ENCODE measurements at regions not wholly inside any gene's neighbourhood (a gene's known extent, or its start where the extent isn't known, plus 50 kb on each side); places are given as distances from the start of the nearest gene placed in this dataset.

- no peak for DNase-seq
Measured at GRCh38 chr16:48881272-48881671, 271.3 kb upstream of the N4BP1 start.

- no peak for DNase-seq
Measured at GRCh38 chr16:48879223-48880122, 269.5 kb upstream of the N4BP1 start.

DNA sequence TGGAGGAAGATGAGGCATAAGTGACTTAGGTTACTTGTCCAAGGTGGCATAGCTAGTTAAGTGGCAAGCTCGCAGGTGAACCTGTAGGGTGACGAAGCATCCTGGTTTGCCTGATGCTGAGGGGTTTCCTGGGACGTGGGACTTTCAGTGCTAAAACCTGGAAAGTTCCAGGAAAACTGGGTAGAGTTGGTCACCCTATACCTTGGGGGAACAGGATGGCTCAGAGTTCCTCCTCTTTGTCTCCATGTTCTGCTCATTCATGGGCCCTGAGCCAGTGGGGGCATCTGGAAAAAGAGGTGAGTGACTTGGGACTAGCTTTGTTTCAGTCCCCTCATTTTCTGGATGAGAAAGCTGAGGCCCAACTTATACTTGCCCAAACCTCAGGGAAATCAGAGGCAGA is 268.0 kb upstream of the N4BP1 start:
- DNase-seq = no peak

GRCh38 chr16:48870141-48870540 is 260.2 kb upstream of the N4BP1 start:
- no peak for DNase-seq

- no peak for DNase-seq
Measured at GRCh38 chr16:48865520-48865919, 255.5 kb upstream of the N4BP1 start.

- DNase-seq = no peak
Measured at GRCh38 chr16:48864055-48864454, 254.1 kb upstream of the N4BP1 start.

DNA sequence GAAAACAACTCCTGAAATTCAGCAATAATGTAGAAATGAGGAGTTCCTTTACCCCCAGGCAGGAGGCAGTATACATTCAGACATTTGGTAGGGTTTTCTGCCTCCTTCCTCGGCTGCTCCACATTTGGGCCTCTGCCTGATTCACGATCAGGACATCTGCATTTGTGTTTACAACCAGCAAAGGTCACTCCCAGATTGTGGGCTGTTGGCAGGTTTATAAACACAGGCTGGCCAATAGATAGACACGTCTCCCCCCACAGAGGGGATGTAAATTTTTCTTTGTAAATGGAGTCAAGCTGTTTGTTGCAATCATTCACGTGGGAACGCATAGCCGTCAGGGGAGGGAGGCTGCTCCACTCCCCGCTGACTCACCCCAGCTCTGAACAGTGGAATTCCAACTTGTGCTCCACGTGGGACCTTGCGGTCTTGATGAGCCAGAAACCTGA is 252.1 kb upstream of the N4BP1 start:
- no peak for DNase-seq

DNA sequence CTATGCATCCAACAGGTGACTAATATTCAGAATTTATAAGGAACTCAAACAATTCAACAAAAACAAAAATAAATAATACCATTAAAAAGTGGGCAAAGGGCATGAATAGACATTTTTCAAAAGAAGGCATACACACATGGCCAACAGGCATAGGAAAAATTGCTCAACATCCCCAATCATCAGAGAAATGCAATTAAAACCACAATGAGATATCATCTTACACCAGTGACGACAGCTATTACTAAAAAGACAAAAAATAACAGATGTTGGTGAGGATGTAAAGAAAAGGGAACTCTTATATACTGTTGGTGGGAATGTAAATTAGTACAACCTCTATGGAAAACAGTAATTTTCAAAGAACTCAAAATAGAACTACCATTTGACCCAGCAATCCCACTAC is 250.4 kb upstream of the N4BP1 start:
- no peak for DNase-seq

DNA sequence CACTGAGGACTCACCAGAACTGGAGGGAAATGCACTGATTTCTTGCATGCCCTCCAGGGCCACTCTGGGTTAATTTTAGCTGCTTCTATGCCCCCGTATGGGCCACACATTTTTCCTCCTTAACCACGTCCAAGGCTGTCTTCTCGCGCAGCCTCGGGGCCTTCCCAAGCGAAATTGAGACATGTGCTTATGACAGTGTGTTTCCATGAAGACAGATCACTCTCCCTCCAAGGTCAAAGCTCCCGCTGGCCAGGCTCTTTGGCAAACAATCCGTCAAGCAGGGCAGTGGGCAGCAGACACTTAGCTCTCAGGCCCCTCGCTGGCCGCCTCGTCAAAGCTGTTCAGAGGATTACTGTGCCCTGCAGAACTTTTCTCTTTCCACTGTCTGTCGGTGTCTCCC is 243.0 kb upstream of the N4BP1 start:
- DNase-seq = no peak

GRCh38 chr16:48852458-48852857 is 242.5 kb upstream of the N4BP1 start:
- DNase-seq = no peak

GRCh38 chr16:48850097-48850770 is 240.3 kb upstream of the N4BP1 start:
- no peak for DNase-seq

- no peak for DNase-seq
Measured at GRCh38 chr16:48846277-48846676, 236.3 kb upstream of the N4BP1 start.

- DNase-seq = no peak
Measured at GRCh38 chr16:48845261-48845660, 235.3 kb upstream of the N4BP1 start.

DNA sequence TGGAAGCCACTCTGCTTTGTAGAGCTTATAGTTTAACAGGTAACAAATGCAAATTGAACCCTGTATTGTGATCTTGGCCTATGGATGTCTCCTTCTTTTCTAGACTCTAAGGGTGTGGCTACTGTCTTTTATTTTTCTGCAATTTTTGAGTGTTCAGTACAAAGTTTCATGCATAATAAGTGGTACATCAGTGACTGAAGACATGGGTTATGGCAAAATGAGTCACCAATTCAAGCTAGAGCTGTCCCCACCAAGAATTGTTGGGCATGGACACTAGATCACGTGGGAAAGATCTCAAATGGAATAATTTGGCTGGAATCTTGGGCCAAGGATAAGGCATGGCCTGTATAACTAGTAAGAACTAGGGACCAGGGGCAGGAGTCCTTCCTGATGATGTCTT is 228.4 kb upstream of the N4BP1 start:
- no peak for DNase-seq

GRCh38 chr16:48836636-48837035 is 226.7 kb upstream of the N4BP1 start:
- DNase-seq = no peak

DNA sequence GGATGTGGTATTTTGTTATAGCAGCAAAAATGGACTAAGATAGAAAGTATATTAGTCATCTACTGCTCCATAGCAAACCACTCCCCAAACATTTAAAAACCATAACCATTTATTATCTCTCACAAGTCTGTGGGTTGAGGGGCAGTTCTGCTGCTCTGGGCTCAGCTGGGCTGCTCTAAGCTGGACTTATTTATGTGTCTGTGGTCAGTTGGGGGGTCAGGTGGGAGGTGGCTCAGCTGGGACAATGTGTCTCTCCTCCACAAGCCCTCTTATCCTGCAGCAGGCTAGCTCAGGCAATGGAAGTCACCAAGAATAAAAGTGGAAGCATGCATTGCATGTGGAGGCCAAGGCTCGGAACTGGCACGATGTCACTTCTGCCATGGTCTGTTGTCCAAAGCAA is 226.1 kb upstream of the N4BP1 start:
- DNase-seq = no peak

- no peak for DNase-seq
Measured at GRCh38 chr16:48834576-48834975, 224.6 kb upstream of the N4BP1 start.

DNA sequence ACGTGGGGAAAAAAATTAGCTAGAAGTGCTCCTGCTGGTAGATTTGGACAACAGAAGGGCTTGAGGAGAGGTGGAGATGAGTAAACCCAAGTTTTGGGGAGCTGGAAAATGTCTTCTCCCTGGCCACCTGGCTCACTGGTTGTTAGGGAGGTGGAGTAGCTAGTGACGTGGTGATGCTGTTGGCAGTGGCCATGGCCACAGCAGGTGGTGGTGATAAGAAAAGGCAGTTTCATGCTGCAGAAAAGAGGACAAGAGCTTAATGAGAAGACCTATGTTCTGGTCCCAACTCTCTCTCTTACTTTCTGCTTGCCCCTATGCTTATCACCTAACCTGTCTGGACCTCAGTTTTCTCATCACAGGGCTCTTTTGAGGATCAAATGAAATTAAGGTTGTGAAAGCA is 223.5 kb upstream of the N4BP1 start:
- DNase-seq = no peak

- DNase-seq = no peak
Measured at GRCh38 chr16:48831076-48831722, 221.2 kb upstream of the N4BP1 start.

DNA sequence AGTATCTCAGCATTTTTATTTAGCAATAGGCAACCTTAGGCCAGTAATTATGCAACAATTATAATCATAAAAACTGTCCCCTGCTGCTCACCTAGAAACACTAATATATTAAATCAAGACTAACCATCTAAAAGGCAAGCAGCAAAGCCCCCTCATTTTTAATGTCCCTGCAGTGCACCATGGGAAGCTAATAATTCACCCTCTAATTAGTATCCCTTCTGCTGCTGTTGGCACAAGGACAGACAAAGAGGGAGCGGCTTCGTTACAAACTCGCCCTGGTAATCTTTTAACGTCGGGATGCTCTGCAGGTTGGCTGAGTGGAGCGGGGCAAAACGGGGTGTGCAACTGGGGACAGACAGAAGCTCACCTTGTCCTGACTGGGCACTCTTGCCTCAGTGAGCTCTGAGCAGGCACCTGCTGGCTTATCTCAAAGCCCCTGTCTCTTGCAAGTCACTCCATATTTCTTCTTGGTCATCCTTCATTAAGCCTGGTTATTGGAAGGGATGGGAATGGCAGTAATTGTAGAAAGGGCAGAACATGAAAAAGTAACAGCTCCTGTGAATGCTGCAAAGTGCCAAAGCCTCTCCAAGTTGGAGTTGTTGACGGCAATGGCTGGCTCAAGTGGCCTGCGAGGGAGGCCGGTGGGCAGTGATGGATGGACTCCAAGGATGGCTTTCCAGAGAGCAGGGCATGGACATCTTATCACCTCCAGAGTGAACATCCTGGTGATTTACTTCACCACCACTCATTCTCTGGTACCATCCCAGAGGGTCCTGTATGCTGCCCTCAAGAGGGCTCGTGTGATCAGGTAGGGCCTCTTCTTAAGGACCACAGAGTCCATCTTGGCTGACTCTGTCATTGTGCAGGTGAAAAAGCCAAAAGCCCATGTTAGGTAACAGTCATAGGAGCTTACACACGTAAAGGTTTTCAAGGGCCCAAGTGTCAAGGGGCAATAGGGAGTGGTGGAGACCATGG is 219.6 kb upstream of the N4BP1 start:
- DNase-seq = no peak

GRCh38 chr16:48824271-48824670 is 214.3 kb upstream of the N4BP1 start:
- DNase-seq = no peak

- DNase-seq = no peak
Measured at GRCh38 chr16:48822431-48822830, 212.5 kb upstream of the N4BP1 start.

- no peak for DNase-seq
Measured at GRCh38 chr16:48820379-48820778, 210.4 kb upstream of the N4BP1 start.
